DOHH2 (cell line): ENCODE measurements at regions not wholly inside any gene's neighbourhood (a gene's known extent, or its start where the extent isn't known, plus 50 kb on each side); places are given as distances from the start of the nearest gene placed in this dataset.

ENCODE experiments used
- H3F3A ChIP-seq: fragments of 200-600 bp; sonication (generic), shearing (Covaris generic); 2 replicates; pipeline ENCODE4 v1.6.0; 2016; ENCODE audit warnings: antibody characterized with exemption, mild to moderate bottlenecking; ENCODE audit not compliant: control insufficient read depth, insufficient read depth
- H3K27ac ChIP-seq: fragments of 200-600 bp; sonication (generic); 2 replicates; pipeline ENCODE4 v1.5.1; 2014; ENCODE audit warnings: low read depth, mild to moderate bottlenecking, low read length, moderate library complexity
- H3K27me3 ChIP-seq: fragments of 200-600 bp; sonication (generic); 2 replicates; pipeline ENCODE4 v1.6.1; 2014; ENCODE audit warnings: mild to moderate bottlenecking, low read length, mixed read lengths; ENCODE audit not compliant: control insufficient read depth
- H3K36me3 ChIP-seq: fragments of 200-600 bp; sonication (generic); 2 replicates; pipeline ENCODE4 v1.6.1; 2014; ENCODE audit warnings: mild to moderate bottlenecking, low read length, moderate library complexity, mixed read lengths; ENCODE audit not compliant: control insufficient read depth
- H3K4me1 ChIP-seq: fragments of 200-600 bp; sonication (generic); 2 replicates; pipeline ENCODE4 v1.6.1; 2014; ENCODE audit warnings: mild to moderate bottlenecking, low read length, mixed read lengths; ENCODE audit not compliant: control insufficient read depth
- H3K4me2 ChIP-seq: fragments of 200-600 bp; sonication (generic); 2 replicates; pipeline ENCODE4 v1.6.0; 2014; ENCODE audit warnings: mild to moderate bottlenecking, low read length, moderate library complexity
- H3K4me3 ChIP-seq: fragments of 200-600 bp; sonication (generic); 2 replicates; pipeline ENCODE4 v1.5.1; 2014; ENCODE audit warnings: mild to moderate bottlenecking, low read length, mixed read lengths
- H3K79me2 ChIP-seq: fragments of 200-600 bp; sonication (generic); 2 replicates; pipeline ENCODE4 v1.6.1; 2014; ENCODE audit warnings: mild to moderate bottlenecking, low read length, mixed read lengths; ENCODE audit not compliant: control insufficient read depth
- H3K9me2 ChIP-seq: fragments of 200-600 bp; sonication (generic); replicated peaks from 2 replicates; pipeline ENCODE4 v1.6.1; 2014; ENCODE audit warnings: mild to moderate bottlenecking, low read length, mixed read lengths; ENCODE audit not compliant: control insufficient read depth
- H3K9me3 ChIP-seq: fragments of 200-600 bp; sonication (generic); 2 replicates; pipeline ENCODE4 v1.6.1; 2014; ENCODE audit warnings: antibody characterized with exemption, low read length, mixed read lengths; ENCODE audit not compliant: control insufficient read depth, insufficient read depth
- H4K20me1 ChIP-seq: fragments of 200-600 bp; sonication (generic); 2 replicates; pipeline ENCODE4 v1.6.0; 2014; ENCODE audit warnings: low read depth, mild to moderate bottlenecking, antibody characterized with exemption, low read length, moderate library complexity; ENCODE audit not compliant: control insufficient read depth, insufficient read depth
- CTCF ChIP-seq: fragments of 200-600 bp; sonication (generic); IDR thresholded peaks from one replicate; pipeline ENCODE4 v1.5.1; 2014; ENCODE audit warnings: antibody characterized with exemption, mild to moderate bottlenecking, low read depth, low read length; ENCODE audit not compliant: poor library complexity, severe bottlenecking
- EZH2phosphoT487 ChIP-seq: fragments of 200-600 bp; sonication (generic); IDR thresholded peaks from 2 replicates; pipeline ENCODE4 v1.6.1; 2017; ENCODE audit warnings: borderline replicate concordance, mild to moderate bottlenecking, antibody characterized with exemption, low read length, moderate library complexity, mixed read lengths

GRCh38 chr1:79303040-79303439 is 296.5 kb upstream of the ADGRL4 start:
- H3K9me3 ChIP-seq: no peaks in the 10 kb centered on the region
- H3K27ac ChIP-seq: no peak overlapping the region
- TF ChIP-seq EZH2phosphoT487 (no peak), CTCF (no peak)
- H3K27me3 ChIP-seq: no peaks in the 10 kb centered on the region
- H3K36me3 ChIP-seq: no peaks in the 10 kb centered on the region
- H3K4me1 ChIP-seq: no peaks in the 10 kb centered on the region
- H3K4me2 ChIP-seq: no peak overlapping the region
- no peaks in the 10 kb centered on the region for H3F3A ChIP-seq
- no peak overlapping the region for H3K4me3 ChIP-seq
- no peaks in the 10 kb centered on the region for H3K79me2 ChIP-seq
- H4K20me1 ChIP-seq: no peaks in the 10 kb centered on the region
- H3K9me2 ChIP-seq: no peaks in the 10 kb centered on the region

DNA sequence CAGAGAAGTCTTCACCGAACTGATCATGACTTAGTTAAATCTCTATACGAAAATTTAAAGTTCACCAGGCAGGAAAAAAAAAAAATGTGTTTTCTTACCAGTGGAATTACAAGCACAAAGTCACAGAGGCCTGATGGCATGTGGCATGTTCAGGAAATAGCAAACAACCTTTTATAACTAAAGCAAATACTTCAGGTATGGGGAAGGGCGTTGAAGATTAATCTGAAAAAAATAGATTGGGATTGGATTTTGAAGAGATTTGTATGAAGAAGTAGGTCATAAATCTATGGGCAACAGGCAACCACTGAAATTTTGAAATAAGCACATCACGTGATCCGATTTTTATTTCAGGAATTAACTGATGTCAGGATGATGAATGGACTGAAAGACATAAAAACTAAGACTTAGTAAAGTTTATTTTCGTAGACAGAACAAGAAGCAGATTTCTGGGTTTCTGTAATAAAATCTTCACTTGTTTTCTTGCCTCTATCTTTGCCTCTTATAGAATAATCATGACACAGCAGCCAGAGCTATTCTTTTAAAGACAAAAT is 295.9 kb upstream of the ADGRL4 start:
- H3K36me3 ChIP-seq: no peaks in the 10 kb centered on the region
- H3F3A ChIP-seq: no peaks in the 10 kb centered on the region
- no peaks in the 10 kb centered on the region for H3K79me2 ChIP-seq
- TF ChIP-seq CTCF: no peak
- no peak for TF ChIP-seq EZH2phosphoT487
- H3K4me1 ChIP-seq: no peaks in the 10 kb centered on the region
- no peaks in the 10 kb centered on the region for H3K9me2 ChIP-seq
- H3K27ac ChIP-seq: no peak overlapping the region
- H3K4me3 ChIP-seq: no peak overlapping the region
- no peak overlapping the region for H3K4me2 ChIP-seq
- H3K9me3 ChIP-seq: no peaks in the 10 kb centered on the region
- no peaks in the 10 kb centered on the region for H3K27me3 ChIP-seq
- no peaks in the 10 kb centered on the region for H4K20me1 ChIP-seq

DNA sequence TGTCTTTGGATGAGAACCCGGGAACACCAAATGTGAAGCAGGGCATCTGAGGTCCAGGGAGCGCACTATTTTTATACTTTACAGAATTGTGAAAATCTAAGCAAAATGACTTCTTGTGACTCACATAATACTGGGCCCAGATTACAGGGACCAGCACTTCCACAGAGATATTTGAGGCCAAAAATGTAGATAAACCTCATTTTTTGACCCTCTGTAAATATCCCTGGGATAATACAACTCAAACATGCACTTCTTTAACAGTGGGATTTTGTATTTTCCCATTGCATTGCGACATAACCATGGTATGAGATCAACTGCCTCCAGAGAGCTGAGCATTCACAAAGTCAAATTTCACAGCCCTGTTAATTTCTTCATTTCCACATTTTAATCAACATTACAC is 289.4 kb upstream of the ADGRL4 start:
- Histone ChIP-seq H3K27me3 (no peaks in the 10 kb centered on the region), H3K9me2 (no peaks in the 10 kb centered on the region), H3K27ac (no peak overlapping the region), H3K4me1 (no peaks in the 10 kb centered on the region), H3K4me2 (no peak overlapping the region), H3K4me3 (no peak overlapping the region), H3F3A (no peaks in the 10 kb centered on the region), H3K36me3 (no peaks in the 10 kb centered on the region), H3K79me2 (no peaks in the 10 kb centered on the region), H4K20me1 (no peaks in the 10 kb centered on the region), H3K9me3 (no peaks in the 10 kb centered on the region)
- TF ChIP-seq EZH2phosphoT487 (no peak), CTCF (no peak)
